Tibial nerve (tissue), 4 donors: ENCODE measurements at regions not wholly inside any gene's neighbourhood (a gene's known extent, or its start where the extent isn't known, plus 50 kb on each side); places are given as distances from the start of the nearest gene placed in this dataset.
"Not testable (repeated sequence)": the region's sequence is repeated elsewhere in the genome, so short reads cannot be mapped to it uniquely, and the experiment has no call there.

Experiments
- DNase-seq, 2 donors: peaks; one replicate each; pipeline ENCODE4 v3.0.0-alpha.2; 2019; ENCODE audit warnings: low spot score in 2 of 2
- H3K27ac ChIP-seq, 4 donors: fragments of 200-600 bp; sonication (generic) in 3 of 4; one replicate each; pipeline ENCODE4 v1.5.1; 2017 to 2019; ENCODE audit warnings: mild to moderate bottlenecking in 1 of 4
- H3K27me3 ChIP-seq, 2 donors: fragments of 200-600 bp; sonication (generic) in 1 of 2; one replicate each; pipeline versions ENCODE4 v1.5.1 to v1.6.0; 2017 to 2019
- H3K36me3 ChIP-seq, 3 donors: fragments of 200-600 bp; sonication (generic); one replicate each; pipeline ENCODE4 v1.5.1; 2018 to 2019
- H3K4me1 ChIP-seq, 4 donors: fragments of 200-600 bp; sonication (generic) in 3 of 4; one replicate each; pipeline ENCODE4 v1.5.1; 2017 to 2019
- H3K4me3 ChIP-seq, 4 donors: fragments of 200-600 bp; sonication (generic) in 3 of 4; one replicate each; pipeline ENCODE4 v1.5.1; 2017 to 2019; ENCODE audit warnings: mild to moderate bottlenecking in 1 of 4, moderate library complexity in 1 of 4
- H3K9me3 ChIP-seq, 4 donors: fragments of 200-600 bp; sonication (generic) in 3 of 4; one replicate each; pipeline ENCODE4 v1.5.1; 2017 to 2019
- CTCF ChIP-seq, 5 experiments: fragments of 200-600 bp in 3 of 5; fragments of 450-650 bp in 2 of 5; sonication (generic) in 3 of 5; IDR thresholded peaks; one replicate each; pipeline ENCODE4 v1.5.1; 2016 to 2019; ENCODE audit warnings: antibody characterized with exemption in 5 of 5, mild to moderate bottlenecking in 3 of 5, moderate library complexity in 2 of 5
- EP300 ChIP-seq, 2 donors: sonication (generic); formaldehyde crosslinking; IDR thresholded peaks; one replicate each; pipeline ENCODE4 v1.6.1; 2017; ENCODE audit warnings: antibody characterized with exemption in 2 of 2, mild to moderate bottlenecking in 1 of 2
- POLR2A ChIP-seq, 2 donors: fragments of 450-650 bp; IDR thresholded peaks; one replicate each; pipeline ENCODE4 v1.6.1; 2017; ENCODE audit warnings: antibody characterized with exemption in 2 of 2, mild to moderate bottlenecking in 2 of 2, moderate library complexity in 2 of 2
- WGBS, 2 donors: methylation state at CpG; one replicate each; pipeline ENCODE4 v1.1.5; 2018; 5-methylcytosine and 5-hydroxymethylcytosine counted together

DNA sequence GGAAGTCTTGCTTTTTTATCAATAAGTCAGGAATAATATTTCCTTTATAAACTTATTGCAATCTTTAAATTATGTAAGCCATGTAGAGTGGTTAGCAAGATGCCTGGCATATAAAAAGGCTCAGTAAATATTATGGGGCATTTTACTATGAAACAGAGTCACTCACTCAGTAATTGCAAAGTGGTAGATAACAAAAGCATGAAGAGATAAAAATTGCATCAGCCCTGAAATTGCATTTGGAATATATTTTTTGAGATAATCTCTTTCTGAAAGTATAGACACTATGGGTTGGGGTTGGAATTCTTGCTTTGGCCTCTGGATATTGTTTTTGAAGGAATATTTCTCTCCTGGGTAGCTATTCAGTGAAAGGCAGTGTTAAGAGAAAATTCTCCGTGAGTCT lies 188.6 kb downstream of the JRKL start:
- TF ChIP-seq EP300 (IDR thresholded peaks at IDR 0.05) = no peak
- TF ChIP-seq POLR2A (IDR thresholded peaks at IDR 0.05) = no peak
- no peak for TF ChIP-seq CTCF (IDR thresholded peaks at IDR 0.05)
- no peak overlapping the region for H3K4me3 ChIP-seq
- H3K9me3 ChIP-seq = peaks cover 0 to 6% (median 0%) of the 10 kb centered on the region in 4 donors
- H3K27ac ChIP-seq = no peak overlapping the region
- 86 to 96% methylated on average over 1 of the region's 1 CpG for WGBS, 2 donors
- DNase-seq = no peak
- H3K4me1 ChIP-seq = no peaks in the 10 kb centered on the region
- no peaks in the 10 kb centered on the region for H3K36me3 ChIP-seq
- no peaks in the 10 kb centered on the region for H3K27me3 ChIP-seq

GRCh38 chr11:96579656-96580055 lies 189.8 kb downstream of the JRKL start:
- H3K36me3 ChIP-seq = no peaks in the 10 kb centered on the region
- no peak for DNase-seq
- peaks cover 0 to 7% (median 0%) of the 10 kb centered on the region in 4 donors for H3K9me3 ChIP-seq
- TF ChIP-seq EP300 (IDR thresholded peaks at IDR 0.05) (no peak), CTCF (IDR thresholded peaks at IDR 0.05) (no peak), POLR2A (IDR thresholded peaks at IDR 0.05) (no peak)
- no peak overlapping the region for H3K27ac ChIP-seq
- no peaks in the 10 kb centered on the region for H3K4me1 ChIP-seq
- H3K4me3 ChIP-seq = no peak overlapping the region
- no peaks in the 10 kb centered on the region for H3K27me3 ChIP-seq

- Histone ChIP-seq H3K4me1 (no peaks in the 10 kb centered on the region), H3K4me3 (no peak overlapping the region), H3K27me3 (no peaks in the 10 kb centered on the region), H3K36me3 (no peaks in the 10 kb centered on the region), H3K9me3 (peaks cover 0 to 7% (median 0%) of the 10 kb centered on the region in 4 donors), H3K27ac (no peak overlapping the region)
- TF ChIP-seq EP300 (IDR thresholded peaks at IDR 0.05) (no peak), POLR2A (IDR thresholded peaks at IDR 0.05) (no peak), CTCF (IDR thresholded peaks at IDR 0.05) (no peak)
- 65 to 67% methylated on average over 5 of the region's 5 CpGs for whole genome bisulfite sequencing, 2 donors
- no peak for DNase-seq
Measured at GRCh38 chr11:96580476-96581040, 190.7 kb downstream of the JRKL start.

GRCh38 chr11:96585944-96586880 lies 196.4 kb downstream of the JRKL start:
- H3K9me3 ChIP-seq, H3K36me3 ChIP-seq: not testable (repeated sequence)
- WGBS, 2 donors = 28 to 33% methylated on average over 2 of the region's 2 CpGs

DNA sequence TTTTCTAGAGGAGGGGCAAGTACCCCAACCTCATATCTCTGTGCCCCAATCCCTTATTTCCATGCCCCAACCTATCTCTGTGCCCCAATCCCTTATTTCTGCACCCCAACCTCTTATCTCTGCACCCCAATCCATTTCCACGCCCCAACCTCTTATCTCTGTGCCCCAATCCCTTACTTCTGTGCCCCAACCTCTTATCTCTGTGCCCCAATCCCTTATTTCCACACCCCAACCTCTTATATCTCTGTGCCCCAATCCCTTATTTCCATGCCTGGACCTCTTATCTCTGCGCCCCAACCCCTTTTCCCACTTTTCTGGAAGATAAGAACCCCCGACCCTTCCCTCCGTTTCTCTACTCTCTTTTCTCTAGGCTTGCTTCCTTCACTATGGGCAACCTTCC lies 199.0 kb downstream of the JRKL start:
- DNase-seq, H3K27me3 ChIP-seq, H3K4me3 ChIP-seq, H3K27ac ChIP-seq, H3K36me3 ChIP-seq, H3K9me3 ChIP-seq, H3K4me1 ChIP-seq: not testable (repeated sequence)
- WGBS, 2 donors = 72 to 90% methylated on average over 4 of the region's 4 CpGs

More at GRCh38 chr11:96585944-96586880, 196.4 kb downstream of the JRKL start:
- not testable (repeated sequence) for H3K4me3 ChIP-seq, H3K4me1 ChIP-seq, DNase-seq, H3K27ac ChIP-seq, H3K27me3 ChIP-seq

GRCh38 chr11:96595011-96595410 lies 205.2 kb downstream of the JRKL start:
- no peak for DNase-seq
- no peaks in the 10 kb centered on the region for H3K4me1 ChIP-seq
- TF ChIP-seq EP300 (IDR thresholded peaks at IDR 0.05) = no peak
- TF ChIP-seq POLR2A (IDR thresholded peaks at IDR 0.05) = no peak
- no peak for TF ChIP-seq CTCF (IDR thresholded peaks at IDR 0.05)
- no peaks in the 10 kb centered on the region for H3K36me3 ChIP-seq
- no peaks in the 10 kb centered on the region for H3K9me3 ChIP-seq
- H3K27ac ChIP-seq = no peak overlapping the region
- 39 to 45% methylated on average over 4 of the region's 4 CpGs for WGBS, 2 donors
- no peak overlapping the region for H3K4me3 ChIP-seq
- H3K27me3 ChIP-seq = no peaks in the 10 kb centered on the region
